DOHH2 (cell line): ENCODE measurements at regions not wholly inside any gene's neighbourhood (a gene's known extent, or its start where the extent isn't known, plus 50 kb on each side); places are given as distances from the start of the nearest gene placed in this dataset.

ENCODE experiments used
- H3F3A ChIP-seq: fragments of 200-600 bp; sonication (generic), shearing (Covaris generic); 2 replicates; pipeline ENCODE4 v1.6.0; 2016; ENCODE audit warnings: antibody characterized with exemption, mild to moderate bottlenecking; ENCODE audit not compliant: control insufficient read depth, insufficient read depth
- H3K27ac ChIP-seq: fragments of 200-600 bp; sonication (generic); 2 replicates; pipeline ENCODE4 v1.5.1; 2014; ENCODE audit warnings: low read depth, mild to moderate bottlenecking, low read length, moderate library complexity
- H3K27me3 ChIP-seq: fragments of 200-600 bp; sonication (generic); 2 replicates; pipeline ENCODE4 v1.6.1; 2014; ENCODE audit warnings: mild to moderate bottlenecking, low read length, mixed read lengths; ENCODE audit not compliant: control insufficient read depth
- H3K36me3 ChIP-seq: fragments of 200-600 bp; sonication (generic); 2 replicates; pipeline ENCODE4 v1.6.1; 2014; ENCODE audit warnings: mild to moderate bottlenecking, low read length, moderate library complexity, mixed read lengths; ENCODE audit not compliant: control insufficient read depth
- H3K4me1 ChIP-seq: fragments of 200-600 bp; sonication (generic); 2 replicates; pipeline ENCODE4 v1.6.1; 2014; ENCODE audit warnings: mild to moderate bottlenecking, low read length, mixed read lengths; ENCODE audit not compliant: control insufficient read depth
- H3K4me2 ChIP-seq: fragments of 200-600 bp; sonication (generic); 2 replicates; pipeline ENCODE4 v1.6.0; 2014; ENCODE audit warnings: mild to moderate bottlenecking, low read length, moderate library complexity
- H3K4me3 ChIP-seq: fragments of 200-600 bp; sonication (generic); 2 replicates; pipeline ENCODE4 v1.5.1; 2014; ENCODE audit warnings: mild to moderate bottlenecking, low read length, mixed read lengths
- H3K79me2 ChIP-seq: fragments of 200-600 bp; sonication (generic); 2 replicates; pipeline ENCODE4 v1.6.1; 2014; ENCODE audit warnings: mild to moderate bottlenecking, low read length, mixed read lengths; ENCODE audit not compliant: control insufficient read depth
- H3K9me2 ChIP-seq: fragments of 200-600 bp; sonication (generic); replicated peaks from 2 replicates; pipeline ENCODE4 v1.6.1; 2014; ENCODE audit warnings: mild to moderate bottlenecking, low read length, mixed read lengths; ENCODE audit not compliant: control insufficient read depth
- H3K9me3 ChIP-seq: fragments of 200-600 bp; sonication (generic); 2 replicates; pipeline ENCODE4 v1.6.1; 2014; ENCODE audit warnings: antibody characterized with exemption, low read length, mixed read lengths; ENCODE audit not compliant: control insufficient read depth, insufficient read depth
- H4K20me1 ChIP-seq: fragments of 200-600 bp; sonication (generic); 2 replicates; pipeline ENCODE4 v1.6.0; 2014; ENCODE audit warnings: low read depth, mild to moderate bottlenecking, antibody characterized with exemption, low read length, moderate library complexity; ENCODE audit not compliant: control insufficient read depth, insufficient read depth
- EZH2phosphoT487 ChIP-seq: fragments of 200-600 bp; sonication (generic); IDR thresholded peaks from 2 replicates; pipeline ENCODE4 v1.6.1; 2017; ENCODE audit warnings: borderline replicate concordance, mild to moderate bottlenecking, antibody characterized with exemption, low read length, moderate library complexity, mixed read lengths
- TF ChIP-seq, protein P1 (sequence below): fragments of 200-600 bp; sonication (generic); IDR thresholded peaks from one replicate; pipeline ENCODE4 v1.5.1; 2014; ENCODE audit warnings: antibody characterized with exemption, mild to moderate bottlenecking, low read depth, low read length; ENCODE audit not compliant: poor library complexity, severe bottlenecking

DNA sequence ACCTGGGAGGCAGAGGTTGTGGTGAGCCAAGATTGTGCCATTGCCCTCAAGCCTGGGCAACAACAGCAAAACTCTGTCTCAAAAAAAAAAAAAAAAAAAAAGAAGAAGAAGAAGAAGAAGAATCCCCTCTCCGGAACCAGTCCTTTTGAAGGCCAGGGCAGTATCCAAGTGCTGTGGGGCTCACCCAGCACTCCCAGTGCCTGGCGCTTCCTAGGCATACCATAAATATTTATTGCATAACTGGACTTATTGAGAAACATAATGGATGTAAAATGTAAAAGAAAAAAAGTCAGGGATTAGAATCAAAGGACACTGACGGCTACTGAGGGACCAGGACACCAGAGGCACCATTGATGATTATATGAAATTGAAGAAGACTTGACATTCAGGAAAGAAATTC lies 162.1 kb upstream of the KIT start:
- no peaks in the 10 kb centered on the region for H3K9me2 ChIP-seq

DNA sequence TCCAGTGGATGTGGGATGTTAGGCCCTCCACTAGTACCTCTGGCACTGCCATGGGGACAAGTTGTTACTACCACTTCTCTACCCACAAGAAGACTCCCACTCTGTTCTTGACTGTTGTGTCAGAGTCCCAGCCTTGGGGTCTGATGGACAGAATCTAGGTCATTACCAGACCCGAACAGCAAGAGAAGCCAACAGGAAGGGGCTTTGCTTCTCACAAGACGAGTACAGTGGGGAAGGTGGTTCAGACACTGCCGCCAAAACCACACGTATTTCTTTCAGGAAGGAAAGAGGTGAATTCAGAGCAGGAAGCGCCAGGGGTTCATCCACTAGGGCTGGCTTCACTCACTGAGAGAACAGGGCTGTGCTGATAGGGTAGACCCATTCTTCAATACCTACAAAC lies 161.3 kb upstream of the KIT start:
- H3K9me3 ChIP-seq: no peaks in the 10 kb centered on the region
- no peak overlapping the region for H3K4me2 ChIP-seq
- no peaks in the 10 kb centered on the region for H3K36me3 ChIP-seq
- TF ChIP-seq EZH2phosphoT487: no peak
- TF ChIP-seq, protein P1, sequence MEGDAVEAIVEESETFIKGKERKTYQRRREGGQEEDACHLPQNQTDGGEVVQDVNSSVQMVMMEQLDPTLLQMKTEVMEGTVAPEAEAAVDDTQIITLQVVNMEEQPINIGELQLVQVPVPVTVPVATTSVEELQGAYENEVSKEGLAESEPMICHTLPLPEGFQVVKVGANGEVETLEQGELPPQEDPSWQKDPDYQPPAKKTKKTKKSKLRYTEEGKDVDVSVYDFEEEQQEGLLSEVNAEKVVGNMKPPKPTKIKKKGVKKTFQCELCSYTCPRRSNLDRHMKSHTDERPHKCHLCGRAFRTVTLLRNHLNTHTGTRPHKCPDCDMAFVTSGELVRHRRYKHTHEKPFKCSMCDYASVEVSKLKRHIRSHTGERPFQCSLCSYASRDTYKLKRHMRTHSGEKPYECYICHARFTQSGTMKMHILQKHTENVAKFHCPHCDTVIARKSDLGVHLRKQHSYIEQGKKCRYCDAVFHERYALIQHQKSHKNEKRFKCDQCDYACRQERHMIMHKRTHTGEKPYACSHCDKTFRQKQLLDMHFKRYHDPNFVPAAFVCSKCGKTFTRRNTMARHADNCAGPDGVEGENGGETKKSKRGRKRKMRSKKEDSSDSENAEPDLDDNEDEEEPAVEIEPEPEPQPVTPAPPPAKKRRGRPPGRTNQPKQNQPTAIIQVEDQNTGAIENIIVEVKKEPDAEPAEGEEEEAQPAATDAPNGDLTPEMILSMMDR: no peak
- H3K9me2 ChIP-seq: no peaks in the 10 kb centered on the region
- H3K27me3 ChIP-seq: no peaks in the 10 kb centered on the region
- H4K20me1 ChIP-seq: no peaks in the 10 kb centered on the region
- H3K4me1 ChIP-seq: no peaks in the 10 kb centered on the region
- no peak overlapping the region for H3K4me3 ChIP-seq
- no peaks in the 10 kb centered on the region for H3K79me2 ChIP-seq
- no peak overlapping the region for H3K27ac ChIP-seq
- H3F3A ChIP-seq: no peaks in the 10 kb centered on the region

More for the DNA sequence above, 162.1 kb upstream of the KIT start:
- H3K4me2 ChIP-seq: no peak overlapping the region
- H3K79me2 ChIP-seq: no peaks in the 10 kb centered on the region
- TF ChIP-seq, protein P1: no peak
- no peak for TF ChIP-seq EZH2phosphoT487
- H3K27ac ChIP-seq: no peak overlapping the region
- no peaks in the 10 kb centered on the region for H3K4me1 ChIP-seq
- no peaks in the 10 kb centered on the region for H3F3A ChIP-seq
- H3K36me3 ChIP-seq: no peaks in the 10 kb centered on the region
- no peaks in the 10 kb centered on the region for H3K27me3 ChIP-seq
- no peaks in the 10 kb centered on the region for H3K9me3 ChIP-seq
- H4K20me1 ChIP-seq: no peaks in the 10 kb centered on the region
- H3K4me3 ChIP-seq: no peak overlapping the region

DNA sequence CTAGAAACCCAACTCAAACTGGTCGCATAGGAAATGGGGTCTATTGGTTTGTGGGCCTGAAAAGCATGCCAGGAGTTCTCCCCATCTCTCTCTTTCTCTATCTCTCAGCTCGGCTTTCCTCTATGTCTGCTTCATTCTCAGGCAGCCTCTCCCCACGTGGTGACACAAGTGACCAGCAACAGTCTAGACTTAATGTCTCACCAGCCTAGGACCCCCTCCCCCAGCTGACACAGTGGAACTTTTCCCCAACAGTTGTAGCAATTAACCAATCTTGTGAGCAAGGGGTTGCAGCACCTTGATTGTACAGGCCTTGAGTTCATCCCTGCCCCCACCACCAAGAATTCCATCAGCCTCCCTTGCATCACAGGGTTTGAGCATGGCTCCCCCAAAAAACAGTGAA lies 159.8 kb upstream of the KIT start:
- Histone ChIP-seq H3K79me2 (no peaks in the 10 kb centered on the region), H3F3A (no peaks in the 10 kb centered on the region), H3K36me3 (no peaks in the 10 kb centered on the region), H3K9me2 (no peaks in the 10 kb centered on the region), H3K27me3 (no peaks in the 10 kb centered on the region), H4K20me1 (no peaks in the 10 kb centered on the region), H3K9me3 (no peaks in the 10 kb centered on the region), H3K4me2 (no peak overlapping the region), H3K27ac (no peak overlapping the region), H3K4me1 (no peaks in the 10 kb centered on the region), H3K4me3 (no peak overlapping the region)
- TF ChIP-seq EZH2phosphoT487: no peak
- TF ChIP-seq, protein P1: no peak
